GM12878 (cell line): ENCODE measurements at regions not wholly inside any gene's neighbourhood (a gene's known extent, or its start where the extent isn't known, plus 50 kb on each side); places are given as distances from the start of the nearest gene placed in this dataset.

ENCODE experiments used
- ATAC-seq: fragments of 200-7000 bp; cut with Tn5 transposase; 3 replicates; pipeline ENCODE4 v1.9.1; 2020; ENCODE audit warnings: mild to moderate bottlenecking, moderate library complexity
- BruUV-seq: library from RNA; stranded (reverse); fragments of 400-500 nt; replicated peaks from 2 replicates; lab custom pipeline; 2021; lab: Mats Ljungman, UMichigan
- CTCF ChIA-PET: fragments of 300-600 bp; sonication (Branson Sonifier 250); formaldehyde crosslinking; extraction: SDS; loops from one replicate; lab custom pipeline; 2021; ENCODE audit warnings: inconsistent platforms; lab: Yijun Ruan, JAX
- POLR2A ChIA-PET: fragments of 350-600 bp; formaldehyde crosslinking; extraction: SDS; loops from one replicate; lab custom pipeline; 2021; ENCODE audit warnings: inconsistent platforms; lab: Charles Lee
- RAD21 ChIA-PET: fragments of 300-600 bp; sonication (Branson Sonifier 250); formaldehyde crosslinking; loops from one replicate; lab custom pipeline; 2023; ENCODE audit warnings: antibody characterized with exemption; ENCODE audit not compliant: unreplicated experiment; lab: Charles Lee
- SMC1A ChIA-PET: fragments of 300-600 bp; sonication (Branson Sonifier 250); formaldehyde crosslinking; loops from one replicate; lab custom pipeline; 2023; ENCODE audit not compliant: unreplicated experiment, uncharacterized antibody; lab: Charles Lee
- DNase-seq: peaks from one replicate; pipeline ENCODE4 v3.0.0-alpha.2; 2011; ENCODE audit warnings: low read depth, low spot score
- FAIRE-seq: peaks from 3 replicates; lab custom pipeline; 2011; peaks lifted over from hg19 to GRCh38; lab: Jason Lieb, UNC
- H2AFZ ChIP-seq: 2 replicates; pipeline ENCODE4 v1.6.0; 2011; ENCODE audit warnings: low read depth, low read length, control low read depth; ENCODE audit not compliant: control insufficient read depth
- H3K27ac ChIP-seq: 2 replicates; pipeline ENCODE4 v1.5.1; 2011; ENCODE audit warnings: control low read depth; ENCODE audit not compliant: control insufficient read depth, insufficient read depth
- H3K27me3 ChIP-seq, 2 experiments: replicated peaks in 1 of 2; 2 replicates each; pipeline versions ENCODE4 v1.6.0 to v1.6.1; 2011; ENCODE audit warnings: low read length in 1 of 2; ENCODE audit not compliant: control insufficient read depth in 2 of 2, insufficient read depth in 2 of 2
- H3K36me3 ChIP-seq, 2 experiments: 2 replicates each; pipeline ENCODE4 v1.5.1; 2011; ENCODE audit warnings: low read length in 1 of 2; ENCODE audit not compliant: control insufficient read depth in 2 of 2, insufficient read depth in 2 of 2
- H3K4me1 ChIP-seq: 2 replicates; pipeline ENCODE4 v1.6.1; 2011; ENCODE audit warnings: mild to moderate bottlenecking, low read length, moderate library complexity, mixed read lengths; ENCODE audit not compliant: control insufficient read depth, insufficient read depth
- H3K4me2 ChIP-seq: 2 replicates; pipeline ENCODE4 v1.6.0; 2011; ENCODE audit warnings: control low read depth; ENCODE audit not compliant: control insufficient read depth, insufficient read depth
- H3K4me3 ChIP-seq: fragments of 200-600 bp; sonication (generic); 2 replicates; pipeline ENCODE4 v1.5.1; 2016
- H3K79me2 ChIP-seq: 2 replicates; pipeline ENCODE4 v1.6.0; 2011; ENCODE audit warnings: low read length; ENCODE audit not compliant: control insufficient read depth, insufficient read depth
- H3K9ac ChIP-seq: 2 replicates; pipeline ENCODE4 v1.8.0; 2011; ENCODE audit warnings: low read length, control low read depth, mixed read lengths; ENCODE audit not compliant: control insufficient read depth, insufficient read depth
- H3K9me3 ChIP-seq: replicated peaks from 3 replicates; pipeline ENCODE4 v1.5.1; 2011; ENCODE audit warnings: mild to moderate bottlenecking, low read length; ENCODE audit not compliant: control insufficient read depth, insufficient read depth
- H4K20me1 ChIP-seq: 2 replicates; pipeline ENCODE4 v1.6.0; 2011; ENCODE audit not compliant: control insufficient read depth, insufficient read depth
- EGR1 ChIP-seq, 2 experiments: IDR thresholded peaks; 1 replicate in 1 of 2; 2 replicates in 1 of 2; pipeline ENCODE4 v1.6.1; 2011 to 2012; ENCODE audit warnings: low read depth in 2 of 2, low read length in 2 of 2, borderline replicate concordance in 1 of 2, mild to moderate bottlenecking in 1 of 2, moderate library complexity in 1 of 2
- ESRRA ChIP-seq: IDR thresholded peaks from 2 replicates; pipeline ENCODE4 v1.6.1; 2012; ENCODE audit warnings: mild to moderate bottlenecking, low read length, improper control_type of control experiment
- FOXK2 ChIP-seq: fragments of 450-650 bp; IDR thresholded peaks from 2 replicates; pipeline ENCODE4 v1.6.1; 2017; ENCODE audit warnings: mild to moderate bottlenecking, moderate library complexity
- HDGF ChIP-seq: fragments of 450-650 bp; IDR thresholded peaks from 2 replicates; pipeline ENCODE4 v1.6.1; 2016; ENCODE audit warnings: antibody characterized with exemption
- MEF2A ChIP-seq: IDR thresholded peaks from 2 replicates; pipeline ENCODE4 v1.6.1; 2011; ENCODE audit warnings: low read depth, mild to moderate bottlenecking, low read length, moderate library complexity; ENCODE audit not compliant: insufficient read depth
- NFXL1 ChIP-seq: fragments of 450-650 bp; IDR thresholded peaks from 2 replicates; pipeline ENCODE4 v1.6.1; 2017; ENCODE audit warnings: antibody characterized with exemption, mild to moderate bottlenecking, borderline replicate concordance
- RAD51 ChIP-seq: fragments of 450-650 bp; IDR thresholded peaks from 2 replicates; pipeline ENCODE4 v1.6.1; 2016; ENCODE audit warnings: moderate library complexity, mild to moderate bottlenecking, inconsistent platforms
- RCOR1 ChIP-seq: conservative IDR thresholded peaks from 2 replicates; pipeline ENCODE4 v1.6.1; 2012; ENCODE audit warnings: low read depth, low read length, improper control_type of control experiment
- SMAD5 ChIP-seq: IDR thresholded peaks from 2 replicates; pipeline ENCODE4 v1.6.1; 2016; ENCODE audit warnings: antibody characterized with exemption, low read depth
- SRF ChIP-seq, 2 experiments: IDR thresholded peaks; 2 replicates each; pipeline ENCODE4 v1.6.1; 2011; ENCODE audit warnings: low read depth in 2 of 2, low read length in 2 of 2, mild to moderate bottlenecking in 1 of 2, moderate library complexity in 1 of 2
- TCF3 ChIP-seq: IDR thresholded peaks from 2 replicates; pipeline ENCODE4 v1.6.1; 2012; ENCODE audit warnings: low read depth, mild to moderate bottlenecking, low read length, borderline replicate concordance; ENCODE audit not compliant: insufficient read depth
- TCF7 ChIP-seq: IDR thresholded peaks from 2 replicates; pipeline ENCODE4 v1.6.1; 2014; ENCODE audit warnings: antibody characterized with exemption, borderline replicate concordance
- WGBS: methylation state at CpG from one replicate; pipeline ENCODE4 v1.1.6; 2016; ENCODE audit warnings: low lambda C conversion rate; ENCODE audit not compliant: insufficient replicate concordance, insufficient coverage; ENCODE audit errors: missing lambda C conversion rate; 5-methylcytosine and 5-hydroxymethylcytosine counted together
- in situ Hi-C: fragments of 300-500 bp; cut with MboI; formaldehyde crosslinking; loops from 9 replicates; pipeline ENCODE4 v1.14.3; 2018; ENCODE audit warnings: mixed read lengths
- intact Hi-C: fragments of 100-400 bp; cut with micrococcal nuclease; formaldehyde crosslinking; loops from one replicate; pipeline ENCODE4 v1.14.2; 2022; ENCODE audit not compliant: unreplicated experiment
- TF ChIP-seq, protein P1 (sequence below): fragments of 450-650 bp; IDR thresholded peaks from 2 replicates; pipeline ENCODE4 v1.6.1; 2016; ENCODE audit warnings: mild to moderate bottlenecking, moderate library complexity, borderline replicate concordance
- TF ChIP-seq, protein P2 (sequence below): IDR thresholded peaks from 2 replicates; pipeline ENCODE4 v1.6.1; 2011; ENCODE audit warnings: borderline replicate concordance, low read depth, mild to moderate bottlenecking, moderate library complexity, low read length; ENCODE audit not compliant: insufficient read depth, poor library complexity, severe bottlenecking

DNA sequence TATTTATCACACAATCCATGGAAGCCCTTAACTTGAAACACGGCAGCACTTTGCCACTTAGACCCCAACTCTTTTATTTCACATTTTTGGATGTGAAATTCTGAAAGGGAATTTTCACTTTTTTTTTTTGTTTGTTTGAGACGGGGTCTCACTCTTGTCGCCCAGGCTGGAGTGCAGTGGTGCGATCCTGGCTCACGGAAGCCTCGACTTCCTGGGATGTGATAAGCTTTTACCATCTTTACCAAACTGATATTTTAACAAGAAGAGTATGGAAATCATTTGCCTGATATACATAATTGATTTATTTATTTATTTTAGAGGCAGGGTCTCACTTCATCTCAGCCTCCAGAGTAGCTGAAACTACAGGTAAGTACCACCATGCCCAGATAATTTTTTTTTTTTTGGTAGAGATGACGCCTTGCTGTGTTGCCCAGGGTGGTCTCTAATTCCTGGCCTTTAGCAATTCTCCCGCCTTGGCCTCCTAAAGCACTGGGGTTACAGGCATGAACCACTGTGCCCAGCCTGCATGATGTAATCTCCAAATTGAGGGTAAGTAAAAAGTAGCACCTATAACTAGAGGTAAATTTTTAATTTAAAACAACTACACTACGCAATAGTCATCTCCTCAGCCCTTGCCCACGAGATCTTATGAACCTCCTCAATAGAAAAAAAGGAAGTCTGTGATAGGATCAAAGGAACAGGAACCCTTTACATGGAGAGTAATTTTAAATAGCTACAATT, 180.7 kb upstream of the KLF14 start:
- intact Hi-C loops = loop anchor here (5.0 kb wide), 1 partner anchor 118 kb away; no protein-coding TSS in a partner anchor
- in situ Hi-C loops = no loop called here
- Histone ChIP-seq H3K9me3 (no peaks in the 10 kb centered on the region), H3K36me3 (peaks cover 15 to 29% of the 10 kb centered on the region in 2 experiments), H2AFZ (no peak overlapping the region), H3K4me2 (peak overlapping the region; percentile 64), H3K27ac (peak overlapping the region; percentile 94), H3K4me1 (peaks cover 52% of the 10 kb centered on the region), H3K9ac (peak overlapping the region; percentile 36), H4K20me1 (no peaks in the 10 kb centered on the region), H3K4me3 (peak overlapping the region; percentile 58; the same call in 1 of the 2 replicates), H3K79me2 (peaks cover 92% of the 10 kb centered on the region), H3K27me3 (no peaks in the 10 kb centered on the region)
- ChIA-PET CTCF (interaction anchor here (0.6 to 5.0 kb wide), 13 partner anchors 10 to 522 kb away, joined by 3 to 30 read pairs (median 5); no protein-coding TSS in a partner anchor), POLR2A (interaction anchor here (0.5 to 3.6 kb wide), 9 partner anchors 8 to 55 kb away, joined by 3 to 37 read pairs (median 8); no protein-coding TSS in a partner anchor), RAD21 (interaction anchor here (0.6 to 5.6 kb wide), 12 partner anchors 8 to 125 kb away, joined by 3 to 55 read pairs (median 4); no protein-coding TSS in a partner anchor), SMC1A (interaction anchor here (0.6 to 6.0 kb wide), 23 partner anchors 9 to 361 kb away, joined by 3 to 66 read pairs (median 4); no protein-coding TSS in a partner anchor)
- DNase-seq (no peak), FAIRE-seq (no peak), ATAC-seq (no peak)
- no peak for TF ChIP-seq SRF (IDR thresholded peaks at IDR 0.05; ENCODE audit: low read depth in 2 of 2, low read length in 2 of 2)
- no peak for TF ChIP-seq ESRRA
- TF ChIP-seq, protein P1, sequence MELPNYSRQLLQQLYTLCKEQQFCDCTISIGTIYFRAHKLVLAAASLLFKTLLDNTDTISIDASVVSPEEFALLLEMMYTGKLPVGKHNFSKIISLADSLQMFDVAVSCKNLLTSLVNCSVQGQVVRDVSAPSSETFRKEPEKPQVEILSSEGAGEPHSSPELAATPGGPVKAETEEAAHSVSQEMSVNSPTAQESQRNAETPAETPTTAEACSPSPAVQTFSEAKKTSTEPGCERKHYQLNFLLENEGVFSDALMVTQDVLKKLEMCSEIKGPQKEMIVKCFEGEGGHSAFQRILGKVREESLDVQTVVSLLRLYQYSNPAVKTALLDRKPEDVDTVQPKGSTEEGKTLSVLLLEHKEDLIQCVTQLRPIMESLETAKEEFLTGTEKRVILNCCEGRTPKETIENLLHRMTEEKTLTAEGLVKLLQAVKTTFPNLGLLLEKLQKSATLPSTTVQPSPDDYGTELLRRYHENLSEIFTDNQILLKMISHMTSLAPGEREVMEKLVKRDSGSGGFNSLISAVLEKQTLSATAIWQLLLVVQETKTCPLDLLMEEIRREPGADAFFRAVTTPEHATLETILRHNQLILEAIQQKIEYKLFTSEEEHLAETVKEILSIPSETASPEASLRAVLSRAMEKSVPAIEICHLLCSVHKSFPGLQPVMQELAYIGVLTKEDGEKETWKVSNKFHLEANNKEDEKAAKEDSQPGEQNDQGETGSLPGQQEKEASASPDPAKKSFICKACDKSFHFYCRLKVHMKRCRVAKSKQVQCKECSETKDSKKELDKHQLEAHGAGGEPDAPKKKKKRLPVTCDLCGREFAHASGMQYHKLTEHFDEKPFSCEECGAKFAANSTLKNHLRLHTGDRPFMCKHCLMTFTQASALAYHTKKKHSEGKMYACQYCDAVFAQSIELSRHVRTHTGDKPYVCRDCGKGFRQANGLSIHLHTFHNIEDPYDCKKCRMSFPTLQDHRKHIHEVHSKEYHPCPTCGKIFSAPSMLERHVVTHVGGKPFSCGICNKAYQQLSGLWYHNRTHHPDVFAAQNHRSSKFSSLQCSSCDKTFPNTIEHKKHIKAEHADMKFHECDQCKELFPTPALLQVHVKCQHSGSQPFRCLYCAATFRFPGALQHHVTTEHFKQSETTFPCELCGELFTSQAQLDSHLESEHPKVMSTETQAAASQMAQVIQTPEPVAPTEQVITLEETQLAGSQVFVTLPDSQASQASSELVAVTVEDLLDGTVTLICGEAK = no peak
- TF ChIP-seq FOXK2 = no peak
- no peak for TF ChIP-seq HDGF
- no peak for TF ChIP-seq TCF7
- TF ChIP-seq RAD51 = no peak
- no peak for TF ChIP-seq RCOR1
- no peak for TF ChIP-seq NFXL1
- no peak for TF ChIP-seq MEF2A
- no peak for TF ChIP-seq SMAD5
- TF ChIP-seq TCF3 = no peak
- TF ChIP-seq EGR1 (IDR thresholded peaks at IDR 0.05; ENCODE audit: borderline replicate concordance in 1 of 2, low read depth in 2 of 2, low read length in 2 of 2) = no peak
- TF ChIP-seq, protein P2, sequence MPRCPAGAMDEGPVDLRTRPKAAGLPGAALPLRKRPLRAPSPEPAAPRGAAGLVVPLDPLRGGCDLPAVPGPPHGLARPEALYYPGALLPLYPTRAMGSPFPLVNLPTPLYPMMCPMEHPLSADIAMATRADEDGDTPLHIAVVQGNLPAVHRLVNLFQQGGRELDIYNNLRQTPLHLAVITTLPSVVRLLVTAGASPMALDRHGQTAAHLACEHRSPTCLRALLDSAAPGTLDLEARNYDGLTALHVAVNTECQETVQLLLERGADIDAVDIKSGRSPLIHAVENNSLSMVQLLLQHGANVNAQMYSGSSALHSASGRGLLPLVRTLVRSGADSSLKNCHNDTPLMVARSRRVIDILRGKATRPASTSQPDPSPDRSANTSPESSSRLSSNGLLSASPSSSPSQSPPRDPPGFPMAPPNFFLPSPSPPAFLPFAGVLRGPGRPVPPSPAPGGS = no peak
- WGBS = 67% methylated on average over 10 of the region's 10 CpGs
- no TSS peak for BruUV-seq
